Muscle of back (tissue), 3 donors: ENCODE measurements at regions not wholly inside any gene's neighbourhood (a gene's known extent, or its start where the extent isn't known, plus 50 kb on each side); places are given as distances from the start of the nearest gene placed in this dataset.
"Not testable (repeated sequence)": the region's sequence is repeated elsewhere in the genome, so short reads cannot be mapped to it uniquely, and the experiment has no call there.

Source experiments
- DNase-seq, 3 donors: peaks; one replicate each; pipeline versions ENCODE4 v3.0.0 to v3.0.0-alpha.2; 2013

DNA sequence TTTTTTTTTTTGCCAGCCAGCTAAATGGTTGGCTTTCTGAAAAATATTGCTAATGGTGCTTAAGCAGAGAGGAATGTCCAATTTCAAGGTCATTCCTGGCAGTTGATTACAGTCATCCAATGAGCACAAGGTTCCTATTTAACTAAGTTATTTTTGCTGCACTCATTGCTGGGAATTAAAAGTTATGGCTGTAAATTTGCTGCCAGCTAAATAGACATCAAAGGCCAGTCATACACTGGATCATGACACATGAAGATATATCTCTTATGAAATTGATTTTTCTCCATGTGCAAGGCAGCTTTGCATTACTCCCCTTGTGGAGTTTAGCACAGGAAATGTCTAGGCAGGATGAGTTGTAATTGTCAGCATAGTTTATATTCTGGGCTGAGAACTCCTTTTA, 1898.4 kb upstream of the CELF4 start:
- no peak for DNase-seq

DNA sequence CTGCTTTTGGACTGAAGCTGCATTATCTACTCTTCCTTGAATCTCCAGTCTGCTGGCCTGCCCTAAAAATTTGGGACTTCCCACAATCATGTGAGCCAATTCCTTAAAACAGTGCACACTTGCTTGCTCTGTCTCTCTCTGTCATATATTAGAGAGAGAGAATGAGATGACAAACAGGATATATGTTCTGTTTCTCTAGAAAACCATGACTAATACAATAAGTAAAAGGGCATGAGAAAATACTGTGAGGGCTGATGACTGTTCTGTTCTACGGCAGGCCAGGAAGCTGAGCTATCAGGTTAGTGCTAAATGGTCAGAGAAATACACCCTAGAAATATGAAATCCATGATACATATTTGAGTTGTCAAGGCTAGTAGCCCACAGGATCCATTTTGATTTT, 1896.8 kb upstream of the CELF4 start:
- no peak for DNase-seq

DNA sequence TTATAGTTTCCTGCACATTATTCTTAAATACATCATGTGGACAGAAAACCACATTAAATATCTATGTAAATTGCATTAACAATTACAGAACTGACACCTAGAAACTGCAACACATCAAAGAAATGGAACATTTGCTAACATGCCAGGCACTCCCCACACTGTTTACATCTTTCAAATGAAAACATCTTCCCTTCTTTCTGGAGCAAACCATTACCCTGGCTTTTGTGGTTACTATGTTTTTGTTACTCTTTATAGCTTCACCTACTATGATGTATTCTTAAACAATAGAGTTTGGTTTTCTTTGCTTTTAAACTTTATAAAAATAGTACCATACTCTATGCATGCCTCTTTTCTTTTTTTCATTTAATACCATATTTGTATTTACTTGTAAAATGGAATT, 1894.5 kb upstream of the CELF4 start:
- DNase-seq, result no peak

DNA sequence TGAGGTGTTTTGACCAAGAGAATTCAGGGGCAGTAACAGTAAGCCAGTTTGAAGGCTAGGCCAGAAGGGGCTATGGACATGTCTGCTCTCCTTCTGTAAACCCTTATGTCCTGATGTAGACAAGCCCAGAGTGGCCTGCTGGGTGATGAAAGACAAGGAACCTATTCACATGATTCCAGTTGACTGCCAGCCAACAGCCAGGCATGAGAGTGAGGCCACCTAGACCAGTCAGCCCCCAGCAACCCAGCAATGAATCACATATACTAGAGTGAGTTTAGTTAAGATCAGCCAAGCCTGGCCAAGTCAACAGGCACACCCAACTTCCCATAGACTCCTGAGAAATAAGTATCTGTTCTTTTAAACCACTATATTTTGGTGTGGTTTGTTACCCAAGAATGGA, 1889.7 kb upstream of the CELF4 start:
- no peak for DNase-seq

DNA sequence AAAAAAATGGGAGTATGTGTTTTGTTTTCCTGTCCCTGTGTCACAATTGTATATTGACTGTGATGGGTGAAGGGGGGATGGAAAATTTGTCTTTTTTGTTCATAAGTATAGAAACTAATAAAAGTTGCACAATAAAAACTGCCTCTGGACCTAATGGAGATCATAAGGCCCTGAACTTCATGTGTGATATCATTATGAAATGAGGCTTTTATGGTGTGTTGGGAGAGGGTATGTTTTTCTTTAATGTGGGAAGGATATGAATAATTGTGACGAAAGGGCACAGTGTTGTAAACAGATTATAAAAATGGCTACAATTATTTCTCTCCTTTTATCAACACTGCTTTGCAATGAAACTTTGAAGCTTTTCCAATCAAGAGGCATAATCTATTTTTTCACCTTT, 1889.3 kb upstream of the CELF4 start:
- no peak for DNase-seq

DNA sequence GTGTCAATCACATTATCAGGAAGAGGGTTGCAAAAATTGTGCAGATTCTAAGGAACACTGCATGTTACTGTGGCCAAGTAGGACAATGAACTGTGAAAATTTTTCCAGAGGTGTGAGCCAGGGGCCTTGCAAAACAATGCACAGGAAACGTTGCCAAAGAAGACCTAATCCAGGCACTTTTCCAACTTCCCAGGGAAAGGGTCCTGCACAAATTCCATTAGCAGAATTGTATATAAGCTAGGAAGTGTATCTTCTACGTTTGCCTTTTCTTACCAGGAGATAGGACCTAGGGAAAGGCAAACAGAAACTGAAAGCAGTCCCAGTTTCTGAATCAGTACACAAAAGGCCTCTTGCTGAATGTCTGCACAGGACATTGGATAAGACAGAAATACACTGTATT, 1888.3 kb upstream of the CELF4 start:
- DNase-seq, result peak; percentile 83 to 96 (median 92)

DNA sequence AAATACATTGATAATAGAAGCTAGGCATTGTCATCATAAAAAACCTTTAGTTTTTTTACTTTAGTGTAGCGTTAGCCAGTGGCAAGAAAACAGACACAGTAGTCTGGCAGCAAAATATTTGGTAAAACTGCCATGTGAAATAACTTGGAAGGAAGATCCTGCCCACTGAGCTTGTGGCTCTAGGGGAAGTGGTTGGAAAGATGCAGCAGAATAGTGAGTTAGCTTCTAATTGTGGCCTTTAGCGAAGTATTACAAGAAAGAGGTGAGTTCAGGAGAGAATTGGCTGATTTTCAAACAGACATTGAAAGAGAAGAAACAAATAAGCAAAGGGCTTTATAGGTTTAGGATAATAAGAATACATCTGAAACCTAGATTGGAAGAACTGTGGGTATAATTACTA, 1887.8 kb upstream of the CELF4 start:
- no peak for DNase-seq

DNA sequence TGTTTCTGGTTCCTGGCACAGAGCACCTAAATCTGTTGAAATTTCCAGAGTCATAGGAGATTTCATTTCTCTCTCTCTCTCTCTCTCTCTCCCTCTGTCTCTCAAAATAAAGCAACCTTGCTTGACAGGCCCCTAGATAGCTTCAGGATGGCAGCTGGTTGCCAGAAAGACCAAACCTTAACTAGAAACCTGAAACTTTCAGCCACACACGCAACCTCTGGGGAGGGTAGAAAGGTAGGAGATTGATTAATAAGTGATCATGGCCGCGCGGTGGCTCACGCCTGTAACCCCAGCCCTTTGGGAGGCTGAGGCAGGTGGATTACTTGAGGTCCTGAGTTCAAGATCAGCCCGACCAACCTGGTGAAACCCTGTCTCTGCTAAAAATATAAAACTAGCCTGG, 1885.4 kb upstream of the CELF4 start:
- no peak for DNase-seq

DNA sequence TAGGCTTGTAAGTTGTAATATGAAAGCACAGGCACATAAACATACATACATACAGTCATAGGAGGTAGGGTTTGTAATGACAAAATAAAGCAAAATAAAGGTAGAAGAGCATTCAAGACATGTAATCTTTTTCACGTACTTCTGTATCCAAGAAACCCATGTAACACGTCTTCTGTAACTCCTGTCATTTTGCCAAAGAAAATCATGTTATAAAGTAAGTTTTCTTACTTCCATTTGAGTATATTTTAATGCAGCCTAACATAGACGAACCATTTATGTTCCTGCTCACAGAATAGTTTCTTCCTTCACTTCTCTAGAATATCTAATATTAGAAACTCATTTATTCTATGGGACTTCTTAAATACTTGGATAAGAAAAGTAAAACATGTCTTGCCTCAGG, 1884.0 kb upstream of the CELF4 start:
- no peak for DNase-seq

DNA sequence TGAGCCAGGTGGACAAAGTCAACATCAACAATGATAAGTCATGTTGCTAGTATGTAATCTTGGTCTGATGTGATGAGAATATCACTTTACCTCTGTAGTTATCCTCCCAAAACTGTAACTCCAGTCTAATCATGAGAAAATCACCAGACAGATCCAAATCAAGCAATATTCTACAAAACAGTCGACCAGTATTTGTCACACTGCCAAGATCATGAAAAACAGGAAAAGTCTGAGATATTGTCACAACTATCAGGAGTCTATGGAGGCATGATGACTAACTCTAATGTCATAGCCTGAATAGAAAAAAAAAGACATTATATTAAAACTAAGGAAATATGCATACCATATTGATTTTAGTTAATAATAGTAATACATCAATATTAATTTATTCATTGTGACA, 1883.3 kb upstream of the CELF4 start:
- DNase-seq, result no peak

DNA sequence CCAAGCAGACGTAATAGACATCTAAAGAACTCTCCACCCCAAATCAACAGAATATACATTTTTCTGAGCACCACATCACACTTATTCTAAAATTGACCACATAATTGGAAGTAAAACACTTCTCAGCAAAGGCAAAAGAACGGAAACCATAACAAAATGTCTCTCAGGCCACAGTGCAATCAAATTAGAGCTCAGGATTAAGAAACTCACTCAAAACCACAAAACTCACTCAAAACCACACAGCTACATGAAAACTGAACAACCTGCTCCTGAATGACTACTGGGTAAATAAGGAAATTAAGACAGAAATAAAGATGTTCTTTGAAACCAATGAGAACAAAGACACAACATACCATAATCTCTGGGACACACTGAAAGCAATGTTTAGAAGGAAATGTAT, 1879.4 kb upstream of the CELF4 start:
- DNase-seq, result not testable (repeated sequence)

DNA sequence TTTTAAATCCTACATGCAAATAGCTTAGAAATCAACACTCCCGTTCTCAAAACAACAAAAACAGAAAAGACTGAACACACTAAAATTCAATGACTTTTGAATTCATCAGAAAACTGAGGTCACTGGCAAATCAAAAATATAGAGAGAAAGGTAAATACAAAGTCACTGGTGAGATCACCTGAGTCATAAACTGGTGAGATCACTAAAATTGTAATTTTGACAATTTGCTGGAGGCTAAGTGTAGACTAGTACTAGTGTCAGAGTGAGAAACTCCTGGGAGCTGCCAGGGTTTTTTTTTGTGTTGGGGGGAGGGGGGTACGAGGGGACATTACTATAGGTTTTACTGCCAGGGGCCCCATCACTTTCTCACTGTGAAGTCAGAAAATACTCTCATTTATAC, 1876.0 kb upstream of the CELF4 start:
- DNase-seq, result no peak

DNA sequence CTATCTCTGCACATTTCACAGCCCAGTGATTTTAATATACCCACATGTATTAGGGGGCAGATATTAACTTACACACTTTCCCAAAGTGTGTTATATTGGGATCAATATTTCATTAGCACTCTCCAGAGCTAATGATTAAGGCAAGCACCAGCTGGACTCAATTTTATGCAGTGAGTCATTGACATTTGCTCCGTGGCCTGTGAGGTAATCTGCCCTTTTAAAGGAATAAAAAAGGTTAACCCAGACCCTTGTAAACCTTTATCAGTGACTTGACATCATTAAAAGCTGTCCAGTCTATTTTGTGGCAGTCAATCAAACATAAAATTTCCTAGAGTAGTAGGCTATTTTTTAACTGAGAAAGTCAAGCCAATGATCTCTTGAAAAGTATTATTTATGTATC, 1870.4 kb upstream of the CELF4 start:
- DNase-seq, result no peak

DNA sequence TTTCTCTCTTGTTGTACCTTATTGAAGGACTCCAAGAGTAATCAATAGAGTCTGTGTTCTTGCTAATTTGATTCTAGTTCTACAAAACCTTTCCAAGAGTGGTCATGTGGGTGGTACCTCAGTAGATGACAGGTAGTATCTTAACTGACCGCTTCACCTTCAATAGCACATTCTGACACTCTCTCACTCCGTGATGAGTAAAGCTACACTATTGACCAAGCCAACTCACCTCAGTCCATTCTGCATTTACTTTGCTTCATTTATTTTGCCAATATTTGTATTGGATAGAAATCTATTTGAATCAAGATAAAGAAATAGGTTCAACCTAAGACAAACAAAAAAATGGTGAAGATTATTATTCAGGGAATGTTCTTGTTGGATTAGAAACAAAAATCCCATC, 1869.6 kb upstream of the CELF4 start:
- peak in 1 of 3 donors; percentile 13 for DNase-seq

DNA sequence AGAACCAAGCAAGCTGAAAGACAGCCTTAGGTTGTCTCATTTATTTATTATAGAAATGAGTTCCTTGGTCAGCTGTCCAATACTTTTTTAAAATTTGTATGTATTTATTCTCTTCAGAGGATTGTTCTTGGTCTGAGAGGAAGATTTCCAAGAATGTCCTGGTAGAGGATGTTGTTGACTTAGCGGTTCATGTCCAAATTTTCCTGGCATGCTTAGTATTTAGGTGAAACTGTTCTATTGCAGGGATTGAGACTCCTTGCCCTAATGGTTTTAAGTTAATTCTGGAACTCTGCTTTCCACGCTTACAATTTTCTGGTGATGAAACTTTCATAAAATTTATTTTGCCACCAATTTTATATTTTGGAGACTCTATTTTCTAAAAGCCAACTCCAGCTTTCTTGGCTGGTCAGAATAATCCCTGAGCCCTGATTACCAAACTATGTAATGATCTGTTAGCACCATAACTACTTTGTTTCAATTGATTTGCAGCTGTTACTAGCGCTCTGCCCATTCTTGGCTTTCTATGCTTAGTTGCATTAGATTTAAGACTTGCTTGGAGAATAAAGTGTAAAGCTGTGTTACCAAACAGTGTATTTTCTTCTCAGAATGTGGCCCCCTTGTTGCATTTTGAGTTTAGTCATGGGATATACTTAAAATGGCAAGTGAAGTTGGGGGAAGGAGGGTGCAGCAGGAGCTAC, 1868.8 kb upstream of the CELF4 start:
- peak in 2 of 3 donors; percentile 53 to 81 for DNase-seq

DNA sequence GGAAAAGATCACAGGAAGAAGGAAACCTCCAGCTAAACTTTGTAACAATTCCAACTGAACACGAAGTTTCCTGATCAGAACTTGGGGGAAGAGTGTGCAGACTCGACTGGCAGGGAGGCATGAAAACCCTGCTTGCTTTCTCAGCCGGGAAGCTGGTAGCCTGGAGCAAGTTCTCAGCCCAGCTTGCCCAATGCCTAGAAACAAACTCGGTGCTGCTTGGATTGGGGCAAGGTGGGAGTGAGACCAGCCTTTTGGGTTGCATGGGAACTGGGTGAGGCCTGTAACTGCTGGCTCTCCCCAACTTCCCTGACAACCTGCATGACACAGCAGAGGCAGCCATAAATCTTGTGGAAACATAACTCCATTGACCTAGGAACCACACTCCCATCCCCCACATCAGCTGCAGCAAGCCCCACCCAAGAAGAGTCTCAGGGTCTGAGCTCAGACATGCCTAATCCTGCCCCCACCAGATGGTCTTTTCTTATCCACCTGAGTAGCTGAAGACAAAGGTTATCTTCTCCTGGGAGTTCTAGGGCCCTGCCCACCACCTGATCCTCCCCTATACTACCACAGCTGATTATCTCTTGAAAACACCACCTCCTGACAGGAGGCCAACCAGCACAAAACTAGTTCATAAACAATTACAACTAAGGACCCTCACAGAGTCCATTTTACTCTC, 1859.7 kb upstream of the CELF4 start:
- no peak for DNase-seq

DNA sequence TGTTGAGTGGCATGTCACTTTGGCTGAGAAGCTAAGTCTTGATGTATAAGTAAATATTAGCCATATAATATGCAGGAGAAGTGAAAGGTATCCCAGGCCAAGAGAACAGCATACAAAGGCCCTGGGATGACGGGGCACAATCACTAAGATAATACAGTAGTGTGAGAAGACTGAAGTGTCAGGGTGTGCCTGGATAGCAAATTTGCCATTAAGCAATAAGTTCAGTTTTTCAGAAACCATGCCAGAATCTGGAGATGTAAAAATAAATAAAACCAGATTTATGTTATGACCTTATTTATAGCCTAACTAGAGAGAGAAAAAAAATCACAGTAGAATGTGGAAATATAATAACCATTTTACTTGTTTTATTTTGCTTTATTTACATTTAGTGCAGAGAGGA, 1858.7 kb upstream of the CELF4 start:
- DNase-seq, result peak in 1 of 3 donors; percentile 36

DNA sequence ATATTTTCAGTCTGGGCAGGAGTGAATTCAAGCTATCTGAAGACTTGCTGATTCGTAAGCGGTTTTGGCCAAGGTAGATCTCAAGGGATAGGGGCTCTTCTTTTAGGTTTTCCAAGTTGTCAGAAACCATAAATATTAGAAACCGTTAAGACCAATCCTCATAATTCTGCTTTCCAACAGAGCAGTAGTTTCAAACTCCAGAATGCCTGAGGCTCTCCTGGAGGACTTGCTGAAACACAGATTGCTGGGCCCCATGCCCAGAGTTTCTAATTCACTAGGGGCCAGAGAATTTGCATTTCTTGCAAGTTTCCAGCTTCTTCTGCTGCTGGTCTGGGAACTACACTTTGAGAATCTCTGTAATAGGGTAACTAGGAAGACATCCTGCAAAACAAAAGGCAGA, 1855.7 kb upstream of the CELF4 start:
- peak; percentile 43 to 89 (median 79) for DNase-seq

DNA sequence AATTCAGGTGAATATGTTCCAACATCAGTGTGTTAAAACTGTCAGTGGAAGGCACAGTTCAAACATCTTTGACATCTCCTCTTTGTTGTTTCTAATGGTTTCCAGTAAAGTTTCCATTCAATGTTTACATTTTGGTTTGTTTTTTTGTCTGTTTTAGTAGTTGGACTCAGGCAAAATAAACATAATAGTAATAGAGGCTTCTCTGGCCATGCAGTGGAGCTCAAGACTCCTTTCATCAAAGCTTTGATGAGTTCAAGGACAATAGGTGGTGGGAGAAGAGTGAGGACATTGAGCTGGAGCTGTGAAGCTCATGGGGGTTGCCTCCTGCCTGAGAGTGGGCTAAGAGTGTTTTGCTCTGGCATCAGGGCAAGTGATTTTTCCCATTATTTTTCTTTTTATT, 1853.7 kb upstream of the CELF4 start:
- no peak for DNase-seq

DNA sequence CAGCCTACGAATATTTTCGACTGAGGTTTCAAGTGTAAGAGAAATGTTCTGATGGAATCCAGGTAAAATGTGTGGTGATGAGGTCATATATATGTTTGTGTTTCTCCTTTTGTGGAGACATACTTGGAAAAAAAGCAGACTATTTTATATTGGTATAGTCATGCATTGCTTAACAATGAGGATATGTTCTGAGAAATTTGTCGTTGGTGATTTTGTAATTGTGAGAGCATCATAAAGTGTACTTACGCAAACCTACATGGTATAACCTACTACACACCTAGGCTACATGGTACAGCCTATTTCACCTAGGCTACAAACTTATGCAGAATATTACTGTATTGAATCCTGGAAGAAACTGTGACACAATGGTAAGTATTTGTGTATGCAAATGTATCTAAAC, 1849.9 kb upstream of the CELF4 start:
- DNase-seq, result no peak

DNA sequence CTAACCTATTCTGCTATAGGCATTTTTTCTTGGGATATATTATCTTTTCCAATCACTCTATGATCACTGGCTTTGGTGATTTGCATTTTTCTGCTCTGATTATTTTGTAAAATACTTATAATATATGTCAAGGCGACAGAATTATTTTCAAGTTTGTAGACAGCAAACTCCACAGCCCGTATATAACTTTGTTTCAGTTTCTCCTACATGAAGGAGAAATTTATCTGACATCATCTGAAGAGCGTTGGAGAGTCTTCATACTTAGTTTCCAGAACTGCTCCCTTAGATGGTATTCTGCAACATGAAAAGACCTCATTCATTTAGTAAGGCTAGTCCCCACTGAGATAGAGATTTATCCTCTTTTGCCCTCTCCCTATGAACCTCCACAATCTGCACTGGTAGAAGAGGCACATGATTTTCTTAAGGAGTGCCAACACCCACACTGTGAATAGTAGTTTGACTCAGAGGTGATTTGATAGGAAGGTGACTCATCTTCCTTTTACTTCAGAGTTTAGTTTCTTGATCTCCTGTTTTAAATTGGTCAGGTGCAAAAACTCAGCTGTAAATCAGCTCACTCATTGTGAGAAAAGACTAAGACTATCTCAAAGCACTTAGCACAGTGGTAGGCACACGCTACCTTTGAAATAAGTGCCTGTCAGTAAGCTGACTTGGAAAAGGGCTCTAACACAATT, 1848.6 kb upstream of the CELF4 start:
- DNase-seq, result no peak

DNA sequence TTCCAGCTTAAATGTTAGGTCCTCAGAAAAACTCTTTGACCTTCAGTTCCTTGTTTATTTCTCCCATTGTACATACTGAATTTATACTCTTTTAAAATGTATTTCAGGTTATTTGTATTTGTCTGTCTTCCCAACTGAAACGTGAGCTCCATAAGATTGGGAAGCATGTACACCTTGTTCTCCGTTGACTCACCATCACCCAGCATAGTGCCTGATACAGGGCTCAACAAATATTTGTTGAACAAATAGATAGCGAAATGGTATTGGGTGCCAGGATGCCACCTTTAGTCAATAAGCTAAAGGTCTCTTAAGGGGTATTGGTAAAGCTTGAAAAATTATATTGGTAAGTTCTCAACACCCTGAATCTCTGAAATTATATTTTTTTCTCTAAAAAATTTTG, 1841.3 kb upstream of the CELF4 start:
- DNase-seq, result no peak

DNA sequence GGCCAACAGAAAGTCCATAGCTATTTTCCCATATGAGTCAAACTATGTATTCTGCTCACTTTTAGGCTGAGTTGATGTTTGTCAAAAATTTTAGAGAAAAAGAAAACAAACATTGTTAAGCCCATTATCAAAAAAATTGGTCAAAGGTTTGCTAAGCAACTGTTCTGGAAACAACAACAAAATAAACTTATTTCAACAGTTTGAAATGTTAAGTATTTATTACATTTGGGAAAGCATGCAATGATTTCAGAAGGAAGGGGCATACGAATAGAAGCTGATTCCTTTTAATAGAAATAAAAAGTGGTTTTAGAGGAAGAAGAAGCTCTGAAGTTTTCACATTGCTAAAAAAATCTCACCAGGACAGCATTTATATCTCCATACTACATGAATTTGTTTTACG, 1837.5 kb upstream of the CELF4 start:
- DNase-seq, result peak in 1 of 3 donors; percentile 13
